H1 (cell line): ENCODE measurements at regions not wholly inside any gene's neighbourhood (a gene's known extent, or its start where the extent isn't known, plus 50 kb on each side); places are given as distances from the start of the nearest gene placed in this dataset.

ENCODE experiments used
- HDAC6 ChIP-seq: IDR thresholded peaks from one replicate; pipeline ENCODE4 v1.7.1; 2012; ENCODE audit warnings: low read depth, mild to moderate bottlenecking, inconsistent platforms, low read length, moderate library complexity
- JUN ChIP-seq: IDR thresholded peaks from 2 replicates; pipeline ENCODE4 v1.6.1; 2011; ENCODE audit warnings: low read depth, mild to moderate bottlenecking, improper control_type of control experiment, low read length
- POLR2A ChIP-seq, 2 experiments: IDR thresholded peaks; 1 replicate in 1 of 2; 2 replicates in 1 of 2; pipeline ENCODE4 v1.6.1; 2011; ENCODE audit warnings: low read depth in 2 of 2, low read length in 2 of 2, mild to moderate bottlenecking in 2 of 2; ENCODE audit errors: control extremely low read depth in 1 of 2

DNA sequence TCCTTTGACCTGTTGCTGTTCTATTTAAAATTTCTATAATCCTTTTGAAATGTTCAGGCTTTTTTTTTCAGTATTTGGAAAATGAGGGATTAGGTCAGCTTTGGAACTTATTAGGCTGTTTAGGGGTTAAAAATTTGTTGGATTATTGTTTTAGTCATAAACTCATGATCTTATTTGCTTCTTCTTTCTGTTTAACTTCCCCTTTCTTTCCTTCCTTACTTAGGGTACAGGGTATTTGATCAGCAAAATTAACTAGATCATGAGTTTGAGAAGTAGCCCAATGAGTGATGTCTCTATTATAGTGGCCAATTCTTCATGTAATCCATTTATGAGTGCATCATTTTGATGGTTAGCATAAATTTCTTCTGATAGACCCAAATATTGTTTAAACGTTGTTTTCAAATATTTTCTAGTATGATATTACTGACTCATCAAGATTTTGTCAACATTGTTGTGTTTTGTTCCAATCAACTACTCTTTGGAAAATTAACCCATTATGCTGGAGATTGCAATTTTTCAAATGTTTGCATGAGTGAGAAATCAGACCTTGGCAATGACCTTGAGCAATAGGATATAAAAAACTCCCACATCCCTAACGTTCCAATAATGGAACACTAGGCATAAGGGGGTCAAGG lies 94.4 kb downstream of the OTOR start:
- TF ChIP-seq HDAC6 (no peak), JUN (no peak), POLR2A (IDR thresholded peaks at IDR 0.05; ENCODE audit: control extremely low read depth in 1 of 2, low read depth in 2 of 2, low read length in 2 of 2) (no peak)
